Fibroblast of skin of left quadriceps (primary cell): ENCODE measurements at regions not wholly inside any gene's neighbourhood (a gene's known extent, or its start where the extent isn't known, plus 50 kb on each side); places are given as distances from the start of the nearest gene placed in this dataset.

Experiments used
- DNase-seq, 2 experiments: peaks; one replicate each; pipeline ENCODE4 v3.0.0-alpha.2; 2013; ENCODE audit warnings: low read depth in 2 of 2

- no peak for DNase-seq
Measured at GRCh38 chr1:5423109-5423508, 569.1 kb downstream of the NPHP4 start.

GRCh38 chr1:5419501-5419900 is 572.7 kb downstream of the NPHP4 start:
- no peak for DNase-seq

- no peak for DNase-seq
Measured at GRCh38 chr1:5416518-5416917, 575.7 kb downstream of the NPHP4 start.

GRCh38 chr1:5415606-5416005 is 576.6 kb downstream of the NPHP4 start:
- no peak for DNase-seq

- DNase-seq = no peak
Measured at GRCh38 chr1:5410652-5411051, 581.6 kb downstream of the NPHP4 start.

GRCh38 chr1:5408401-5408800 is 583.8 kb downstream of the NPHP4 start:
- no peak for DNase-seq

GRCh38 chr1:5405263-5405662 is 587.0 kb downstream of the NPHP4 start:
- no peak for DNase-seq

DNA sequence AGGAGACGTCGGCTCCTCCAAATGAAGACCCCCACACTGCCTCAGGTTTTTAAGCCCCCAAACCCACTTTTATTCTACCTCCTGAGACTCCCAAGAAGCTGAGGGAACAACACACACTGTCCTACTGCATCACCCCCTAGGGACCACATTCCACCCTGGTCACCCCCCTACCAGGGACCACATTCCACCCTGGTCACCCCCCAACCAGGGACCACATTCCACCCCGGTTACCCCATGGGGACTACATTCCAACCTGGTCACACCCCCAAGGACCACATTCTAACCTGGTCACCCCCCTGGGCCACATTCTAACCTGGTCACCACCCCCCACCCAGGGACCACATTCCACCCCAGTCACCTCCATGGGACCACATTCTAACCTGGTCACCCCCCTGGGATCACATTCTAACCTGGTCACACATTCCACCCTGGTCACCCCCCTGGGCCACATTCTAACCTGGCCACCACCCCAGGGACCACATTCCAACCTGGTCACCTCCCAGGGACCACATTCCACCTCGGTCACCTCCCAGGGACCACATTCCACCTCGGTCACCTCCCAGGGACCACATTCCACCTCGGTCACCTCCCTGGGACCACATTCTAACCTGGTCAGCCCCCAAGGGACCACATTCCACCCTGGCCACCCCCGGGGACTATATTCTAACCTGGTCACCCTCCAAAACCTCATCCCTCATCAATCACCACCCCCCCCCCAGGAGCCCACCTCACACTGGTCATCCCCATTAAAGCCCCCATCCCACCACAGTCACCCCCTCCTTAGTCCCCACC is 587.6 kb downstream of the NPHP4 start:
- DNase-seq = no peak

DNA sequence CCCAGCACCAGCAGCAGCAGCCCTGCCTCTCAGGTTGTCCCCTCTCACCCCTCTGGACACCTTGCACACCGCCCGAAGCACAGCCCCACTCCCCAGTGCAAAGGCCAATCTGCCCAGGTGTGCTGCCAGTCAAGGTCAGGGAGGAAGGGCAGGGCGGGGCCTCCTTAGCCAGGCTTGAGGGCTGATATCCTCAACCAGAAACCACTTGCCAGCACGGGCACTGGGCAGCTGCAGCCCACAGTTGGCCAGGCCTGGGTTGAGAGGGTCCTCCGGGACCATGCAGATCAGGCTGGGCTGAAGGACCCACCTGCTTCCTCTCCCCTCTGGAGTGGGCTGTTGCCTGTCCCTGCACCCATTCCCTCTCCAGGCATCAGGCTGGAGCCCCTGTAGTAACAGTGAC is 588.3 kb downstream of the NPHP4 start:
- no peak for DNase-seq

- DNase-seq = no peak
Measured at GRCh38 chr1:5402618-5403017, 589.6 kb downstream of the NPHP4 start.

- no peak for DNase-seq
Measured at GRCh38 chr1:5399771-5400170, 592.5 kb downstream of the NPHP4 start.

DNA sequence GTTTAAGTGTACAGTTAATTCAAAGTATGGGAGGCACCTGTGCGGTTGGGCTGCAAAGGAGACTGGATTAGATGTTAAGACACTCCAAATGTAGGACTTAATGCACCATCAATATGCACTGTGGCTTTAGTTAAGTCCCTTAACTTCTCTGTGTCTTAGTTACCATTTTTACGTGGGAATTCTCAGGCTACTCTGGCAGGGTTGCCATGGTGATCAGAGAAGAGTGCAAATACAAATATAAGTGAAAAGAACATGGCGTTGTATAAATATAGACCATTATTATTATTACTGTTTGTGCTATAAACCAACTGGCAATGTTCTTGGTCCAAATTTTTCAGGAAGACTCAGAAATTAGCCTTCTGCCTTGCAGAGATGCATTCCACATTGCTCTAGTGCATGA is 595.6 kb downstream of the NPHP4 start:
- no peak for DNase-seq

DNA sequence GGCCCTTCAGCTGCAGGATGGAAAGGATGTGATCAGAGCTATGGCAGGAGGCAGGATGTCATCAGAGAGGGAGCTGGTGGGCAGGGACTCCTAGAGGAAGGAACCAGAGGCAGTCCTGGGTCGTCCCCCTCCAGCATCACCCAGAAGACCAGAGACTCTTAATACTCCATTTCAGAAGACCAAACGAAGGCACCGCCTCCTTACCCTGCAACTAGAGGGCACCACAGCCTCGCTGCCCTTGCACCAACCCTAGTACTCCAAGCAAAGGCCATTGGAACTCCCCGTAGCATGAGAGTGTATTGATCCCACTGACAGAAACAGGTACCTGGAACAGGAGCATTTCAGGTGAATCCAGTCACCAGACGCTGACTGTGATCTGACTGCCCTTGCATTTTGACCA is 598.1 kb downstream of the NPHP4 start:
- DNase-seq = no peak

- no peak for DNase-seq
Measured at GRCh38 chr1:5393603-5394002, 598.6 kb downstream of the NPHP4 start.

DNA sequence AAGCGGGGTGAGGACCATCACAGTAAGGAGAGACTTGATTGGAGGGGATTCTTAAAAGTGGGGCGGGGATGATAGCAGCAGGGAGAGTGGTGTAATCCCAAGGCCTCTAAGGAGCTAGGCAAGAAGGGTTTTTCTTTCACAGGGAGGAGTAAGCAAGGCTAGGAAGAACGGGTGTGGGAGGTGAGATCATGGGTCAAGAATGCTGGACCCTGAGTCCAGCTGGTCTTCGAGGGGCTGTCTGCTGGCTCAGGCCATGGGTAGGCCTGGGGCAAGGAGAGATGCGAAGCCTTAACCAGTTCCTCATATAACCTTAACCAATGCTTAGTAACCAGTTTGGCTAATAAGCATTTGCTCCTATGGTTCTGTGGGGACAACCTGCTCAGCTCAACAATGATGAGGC is 599.1 kb downstream of the NPHP4 start:
- DNase-seq = no peak

DNA sequence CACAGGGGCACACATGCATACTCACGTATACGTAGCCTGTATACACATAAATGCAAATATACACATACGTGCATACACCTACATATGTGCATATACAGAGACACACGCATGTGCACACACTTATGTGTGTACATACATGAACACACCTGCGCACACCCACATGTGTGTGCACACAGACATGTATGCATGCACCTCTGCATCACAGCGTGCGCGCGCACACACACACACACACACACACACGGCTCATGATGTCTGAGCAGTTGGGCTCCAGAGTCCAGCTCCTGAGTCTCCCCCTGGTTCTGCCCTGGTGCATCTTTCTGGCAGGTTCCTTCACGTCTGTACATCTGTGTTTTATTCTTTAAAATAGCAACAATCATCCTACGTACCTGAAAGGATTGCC is 600.5 kb downstream of the NPHP4 start:
- no peak for DNase-seq

GRCh38 chr1:5390504-5390903 is 601.7 kb downstream of the NPHP4 start:
- DNase-seq = no peak

GRCh38 chr1:5389101-5389885 is 602.9 kb downstream of the NPHP4 start:
- DNase-seq = no peak

DNA sequence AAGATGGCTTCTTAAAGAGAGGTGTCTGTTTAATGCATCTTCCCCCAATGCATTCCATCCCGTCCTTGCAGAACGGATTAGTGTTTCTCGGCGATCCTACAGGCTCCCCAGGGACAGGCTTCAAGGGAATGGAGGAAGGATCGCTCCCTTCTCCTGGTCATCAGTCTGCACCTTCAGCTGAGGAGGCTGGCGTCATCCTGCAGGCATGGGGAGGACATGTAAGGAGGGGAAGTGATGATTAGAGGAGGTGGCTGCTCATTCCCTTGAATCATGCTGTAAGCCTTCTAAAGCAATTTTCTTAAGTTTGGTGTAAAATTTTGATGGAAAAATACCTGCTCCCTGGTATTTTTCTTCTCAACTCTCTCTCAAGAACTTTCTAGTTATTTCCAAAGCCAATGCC is 603.6 kb downstream of the NPHP4 start:
- no peak for DNase-seq

DNA sequence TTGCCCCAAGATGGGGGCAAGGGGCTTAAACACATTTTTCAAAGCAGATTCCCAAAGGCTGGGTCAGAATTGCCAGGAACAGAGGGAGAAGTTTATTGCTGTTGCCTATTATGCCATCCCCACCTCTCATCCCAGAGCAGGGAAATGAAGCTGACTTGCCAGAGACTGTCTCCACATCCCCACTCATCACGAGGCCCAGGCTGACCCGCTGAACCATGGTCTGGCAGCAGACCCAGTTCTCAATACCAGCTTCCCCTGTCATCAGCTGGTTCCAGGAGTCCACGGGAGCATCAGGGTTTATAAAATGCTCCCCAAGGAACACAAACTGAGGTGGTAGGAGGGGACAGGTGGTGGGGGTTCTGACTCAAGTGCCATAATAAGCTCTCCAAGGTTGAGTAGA is 605.9 kb downstream of the NPHP4 start:
- DNase-seq = no peak

GRCh38 chr1:5385956-5386355 is 606.3 kb downstream of the NPHP4 start:
- DNase-seq = no peak

- DNase-seq = no peak
Measured at GRCh38 chr1:5385096-5385799, 607.0 kb downstream of the NPHP4 start.

DNA sequence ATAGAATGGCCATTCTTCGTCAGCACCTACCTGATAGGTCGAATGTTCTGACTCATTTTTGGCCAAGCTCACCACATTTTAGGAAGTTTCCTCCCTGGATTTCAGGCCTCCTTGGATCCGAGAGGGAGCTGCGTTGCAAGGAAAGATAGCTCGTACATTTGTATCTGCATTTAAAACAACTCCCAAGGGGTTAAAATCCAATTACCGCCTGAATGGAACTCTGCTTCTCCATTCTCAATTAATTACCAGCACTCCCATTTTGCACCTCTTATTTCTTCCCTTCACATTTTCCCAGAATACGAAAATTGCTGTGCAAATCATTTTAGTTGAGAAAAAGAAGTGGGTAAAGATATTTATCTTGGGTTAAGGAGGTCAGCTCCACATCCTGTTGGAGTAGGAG is 610.7 kb downstream of the NPHP4 start:
- no peak for DNase-seq
